GM10248 (cell line): ENCODE measurements at regions not wholly inside any gene's neighbourhood (a gene's known extent, or its start where the extent isn't known, plus 50 kb on each side); places are given as distances from the start of the nearest gene placed in this dataset.

Experiments
- CTCF ChIA-PET: fragments of 300-600 bp; sonication (Branson Sonifier 250); formaldehyde crosslinking; extraction: SDS; loops from one replicate; lab custom pipeline; 2021; ENCODE audit warnings: antibody characterized with exemption; lab: Yijun Ruan, JAX
- POLR2A ChIA-PET: fragments of 350-650 bp; sonication (Branson Sonifier 250); formaldehyde crosslinking; extraction: SDS; loops from one replicate; lab custom pipeline; 2020; ENCODE audit warnings: antibody characterized with exemption; lab: Yijun Ruan, JAX
- DNase-seq: peaks from one replicate; pipeline ENCODE4 v3.0.0; 2012; ENCODE audit errors: extremely low spot score
- CTCF ChIP-seq: IDR thresholded peaks from 2 replicates; pipeline ENCODE4 v1.5.1; 2012; ENCODE audit warnings: mild to moderate bottlenecking, low read depth; ENCODE audit errors: extremely low read depth, missing control alignments, control extremely low read depth

- POLR2A ChIA-PET, result no interaction called here
Measured at GRCh38 chr20:53873230-53873604, 197.2 kb downstream of the BCAS1 start.

GRCh38 chr20:53872561-53873229, 197.7 kb downstream of the BCAS1 start:
- ChIA-PET POLR2A (no interaction called here), CTCF (interaction anchor here (0.7 to 3.5 kb wide), 13 partner anchors 9 to 294 kb away, joined by 3 to 20 read pairs (median 4); no protein-coding TSS in a partner anchor)
- DNase-seq, result peak; percentile 38
- TF ChIP-seq CTCF, result no peak

More at GRCh38 chr20:53873230-53873604, 197.2 kb downstream of the BCAS1 start:
- CTCF ChIA-PET, result interaction anchor here (1.0 to 3.5 kb wide), 9 partner anchors 12 to 294 kb away, joined by 3 to 20 read pairs (median 4); no protein-coding TSS in a partner anchor
- no peak for DNase-seq
- TF ChIP-seq CTCF, result no peak

- TF ChIP-seq CTCF, result no peak
- ChIA-PET CTCF (interaction anchor here (0.7 to 3.5 kb wide), 11 partner anchors 10 to 294 kb away, joined by 3 to 20 read pairs (median 4); no protein-coding TSS in a partner anchor), POLR2A (no interaction called here)
- DNase-seq, result no peak
Measured at GRCh38 chr20:53872081-53872541, 198.3 kb downstream of the BCAS1 start.

- ChIA-PET CTCF (interaction anchor here (1.1 to 3.5 kb wide), 6 partner anchors 10 to 44 kb away, joined by 3 to 20 read pairs (median 6); no protein-coding TSS in a partner anchor), POLR2A (no interaction called here)
Measured at GRCh38 chr20:53871541-53871940, 198.9 kb downstream of the BCAS1 start.

GRCh38 chr20:53870426-53871315, 199.7 kb downstream of the BCAS1 start:
- no peak for DNase-seq
- ChIA-PET CTCF (interaction anchor here (0.6 to 1.5 kb wide), 28 partner anchors 9 to 293 kb away, joined by 3 to 14 read pairs (median 4); no protein-coding TSS in a partner anchor), POLR2A (no interaction called here)
- TF ChIP-seq CTCF, result no peak

More at GRCh38 chr20:53871541-53871940, 198.9 kb downstream of the BCAS1 start:
- DNase-seq, result no peak
- TF ChIP-seq CTCF, result no peak

- peak; percentile 52 for DNase-seq
- peak; percentile 77 for TF ChIP-seq CTCF
- ChIA-PET POLR2A (no interaction called here), CTCF (interaction anchor here (0.7 to 1.4 kb wide), 19 partner anchors 8 to 292 kb away, joined by 3 to 14 read pairs (median 4); no protein-coding TSS in a partner anchor)
Measured at GRCh38 chr20:53869466-53870258, 200.7 kb downstream of the BCAS1 start.
